Fibroblast of mammary gland (primary cell): ENCODE measurements at regions not wholly inside any gene's neighbourhood (a gene's known extent, or its start where the extent isn't known, plus 50 kb on each side); places are given as distances from the start of the nearest gene placed in this dataset.
A peak's percentile ranks its signal among the peaks of the same experiment; 100 is the strongest.

Experiments
- DNase-seq: peaks from one replicate; pipeline ENCODE4 v3.0.0-alpha.2; 2010; ENCODE audit warnings: low read depth
- H3K4me3 ChIP-seq: 2 replicates; pipeline ENCODE4 v1.5.1; 2011; ENCODE audit warnings: low read depth, mild to moderate bottlenecking, low read length, moderate library complexity; ENCODE audit not compliant: control insufficient read depth
- CTCF ChIP-seq: conservative IDR thresholded peaks from 2 replicates; pipeline ENCODE4 v1.5.1; 2011; ENCODE audit warnings: low read depth, low read length, inconsistent platforms; ENCODE audit not compliant: control insufficient read depth, insufficient read depth

GRCh38 chr5:82794876-82795275 is 282.3 kb downstream of the TMEM167A start:
- peak; percentile 24 for DNase-seq
- TF ChIP-seq CTCF = no peak
- H3K4me3 ChIP-seq = no peak overlapping the region

GRCh38 chr5:82793808-82794419 is 283.3 kb downstream of the TMEM167A start:
- peak; percentile 50 for DNase-seq

GRCh38 chr5:82792096-82792495 is 285.1 kb downstream of the TMEM167A start:
- TF ChIP-seq CTCF = no peak
- no peak for DNase-seq
- H3K4me3 ChIP-seq = no peak overlapping the region

More at GRCh38 chr5:82793808-82794419, 283.3 kb downstream of the TMEM167A start:
- H3K4me3 ChIP-seq = no peak overlapping the region
- peak; percentile 72 for TF ChIP-seq CTCF

GRCh38 chr5:82789095-82789494 is 288.1 kb downstream of the TMEM167A start:
- H3K4me3 ChIP-seq = no peak overlapping the region
- no peak for DNase-seq
- TF ChIP-seq CTCF = no peak

GRCh38 chr5:82786748-82787147 is 290.4 kb downstream of the TMEM167A start:
- no peak overlapping the region for H3K4me3 ChIP-seq
- DNase-seq = no peak
- TF ChIP-seq CTCF = no peak

GRCh38 chr5:82785882-82786509 is 291.2 kb downstream of the TMEM167A start:
- no peak for TF ChIP-seq CTCF
- DNase-seq = no peak
- H3K4me3 ChIP-seq = no peak overlapping the region

- DNase-seq = no peak
- no peak overlapping the region for H3K4me3 ChIP-seq
- no peak for TF ChIP-seq CTCF
Measured at GRCh38 chr5:82785456-82785855, 291.7 kb downstream of the TMEM167A start.
